ENCODE measurements at regions not wholly inside any gene's neighbourhood (a gene's known extent, or its start where the extent isn't known, plus 50 kb on each side); places are given as distances from the start of the nearest gene placed in this dataset.

GRCh38 chr4:126820631-126821030 lies 812.1 kb upstream of the INTU start:
- H3K4me3 ChIP-seq (ENCODE audit: low read length), result no peak overlapping the region
- DNase-seq (ENCODE audit: low read depth), result no peak
- no peak for TF ChIP-seq CTCF (conservative IDR thresholded peaks at IDR 0.05; ENCODE audit: low read length)

- no peak for TF ChIP-seq CTCF (conservative IDR thresholded peaks at IDR 0.05; ENCODE audit: low read length)
- no peak overlapping the region for H3K4me3 ChIP-seq (ENCODE audit: low read length)
- no peak for DNase-seq (ENCODE audit: low read depth)
Observed at GRCh38 chr4:126821152-126821551, 811.6 kb upstream of the INTU start.

- TF ChIP-seq CTCF (conservative IDR thresholded peaks at IDR 0.05; ENCODE audit: low read length), result no peak
- no peak overlapping the region for H3K4me3 ChIP-seq (ENCODE audit: low read length)
- no peak for DNase-seq (ENCODE audit: low read depth)
Observed at GRCh38 chr4:126825083-126825482, 807.7 kb upstream of the INTU start.

GRCh38 chr4:126827669-126828068 lies 805.1 kb upstream of the INTU start:
- no peak for DNase-seq (ENCODE audit: low read depth)
- H3K4me3 ChIP-seq (ENCODE audit: low read length), result no peak overlapping the region
- no peak for TF ChIP-seq CTCF (conservative IDR thresholded peaks at IDR 0.05; ENCODE audit: low read length)

- no peak for TF ChIP-seq CTCF (conservative IDR thresholded peaks at IDR 0.05; ENCODE audit: low read length)
- no peak for DNase-seq (ENCODE audit: low read depth)
- H3K4me3 ChIP-seq (ENCODE audit: low read length), result no peak overlapping the region
Observed at GRCh38 chr4:126834854-126835253, 797.9 kb upstream of the INTU start.

GRCh38 chr4:126838941-126839679 lies 793.6 kb upstream of the INTU start:
- TF ChIP-seq CTCF (conservative IDR thresholded peaks at IDR 0.05; ENCODE audit: low read length), result no peak
- H3K4me3 ChIP-seq (ENCODE audit: low read length), result no peak overlapping the region
- peak; percentile 44 for DNase-seq (ENCODE audit: low read depth)

- no peak for TF ChIP-seq CTCF (conservative IDR thresholded peaks at IDR 0.05; ENCODE audit: low read length)
- DNase-seq (ENCODE audit: low read depth), result no peak
Observed at GRCh38 chr4:126843492-126844067, 789.2 kb upstream of the INTU start.

More at GRCh38 chr4:126843492-126844067, 789.2 kb upstream of the INTU start:
- no peak overlapping the region for H3K4me3 ChIP-seq (ENCODE audit: low read length)
